Lung (tissue), 11 donors: ENCODE measurements at regions not wholly inside any gene's neighbourhood (a gene's known extent, or its start where the extent isn't known, plus 50 kb on each side); places are given as distances from the start of the nearest gene placed in this dataset.

Experiments
- ATAC-seq: fragments of 200-7000 bp; cut with Tn5 transposase; one replicate; pipeline ENCODE4 v1.9.1; 2020; ENCODE audit warnings: moderate number of reproducible peaks; ENCODE audit not compliant: insufficient read depth, low FRiP score
- DNase-seq, 3 donors: peaks; one replicate each; pipeline ENCODE4 v3.0.0-alpha.2; 2013 to 2017
- H3K27ac ChIP-seq, 2 donors: one replicate each; pipeline ENCODE4 v1.5.1; 2013; ENCODE audit warnings: mild to moderate bottlenecking in 2 of 2, moderate library complexity in 2 of 2, control low read depth in 1 of 2, inconsistent platforms in 1 of 2, low read depth in 1 of 2, low read length in 1 of 2
- H3K27me3 ChIP-seq, 3 donors: one replicate each; pipeline ENCODE4 v1.5.1; 2013; ENCODE audit warnings: low read length in 2 of 3; ENCODE audit not compliant: control insufficient read depth in 3 of 3, insufficient read depth in 3 of 3
- H3K36me3 ChIP-seq, 4 donors: one replicate each; pipeline ENCODE4 v1.5.1; 2013; ENCODE audit warnings: low read length in 4 of 4, mild to moderate bottlenecking in 1 of 4, moderate library complexity in 1 of 4; ENCODE audit not compliant: control insufficient read depth in 4 of 4, insufficient read depth in 4 of 4
- H3K4me1 ChIP-seq, 5 donors: one replicate each; pipeline ENCODE4 v1.5.1; 2013; ENCODE audit warnings: low read length in 5 of 5, mild to moderate bottlenecking in 2 of 5, moderate library complexity in 1 of 5; ENCODE audit not compliant: control insufficient read depth in 5 of 5, insufficient read depth in 5 of 5
- H3K4me3 ChIP-seq: one replicate; pipeline ENCODE4 v1.5.1; 2013; ENCODE audit warnings: mild to moderate bottlenecking, control low read depth, moderate library complexity
- H3K9ac ChIP-seq, 2 donors: one replicate each; pipeline ENCODE4 v1.5.1; 2013; ENCODE audit warnings: low read length in 2 of 2, control low read depth in 1 of 2; ENCODE audit not compliant: insufficient read depth in 1 of 2
- H3K9me3 ChIP-seq, 4 donors: one replicate each; pipeline ENCODE4 v1.5.1; 2013; ENCODE audit warnings: low read length in 3 of 4, mild to moderate bottlenecking in 1 of 4, moderate library complexity in 1 of 4; ENCODE audit not compliant: control insufficient read depth in 4 of 4, insufficient read depth in 3 of 4
- WGBS, 2 donors: extraction: QIAGEN DNeasy Blood & Tissue Kit; methylation state at CpG; one replicate each; pipeline ENCODE4 v1.1.7; 2013; 5-methylcytosine and 5-hydroxymethylcytosine counted together
- TF ChIP-seq, protein P1 (sequence below): IDR thresholded peaks from 2 replicates; pipeline ENCODE4 v1.5.1; 2012; ENCODE audit warnings: mild to moderate bottlenecking; ENCODE audit errors: control extremely low read depth, extremely low read depth
- donor health status: control.
- donor health status: control.
- donor health status: Bipolar disorder and iron deficiency.
- donor health status: healthy.
- donor health status: DM: yes; HTN: yes; CAD: no.

DNA sequence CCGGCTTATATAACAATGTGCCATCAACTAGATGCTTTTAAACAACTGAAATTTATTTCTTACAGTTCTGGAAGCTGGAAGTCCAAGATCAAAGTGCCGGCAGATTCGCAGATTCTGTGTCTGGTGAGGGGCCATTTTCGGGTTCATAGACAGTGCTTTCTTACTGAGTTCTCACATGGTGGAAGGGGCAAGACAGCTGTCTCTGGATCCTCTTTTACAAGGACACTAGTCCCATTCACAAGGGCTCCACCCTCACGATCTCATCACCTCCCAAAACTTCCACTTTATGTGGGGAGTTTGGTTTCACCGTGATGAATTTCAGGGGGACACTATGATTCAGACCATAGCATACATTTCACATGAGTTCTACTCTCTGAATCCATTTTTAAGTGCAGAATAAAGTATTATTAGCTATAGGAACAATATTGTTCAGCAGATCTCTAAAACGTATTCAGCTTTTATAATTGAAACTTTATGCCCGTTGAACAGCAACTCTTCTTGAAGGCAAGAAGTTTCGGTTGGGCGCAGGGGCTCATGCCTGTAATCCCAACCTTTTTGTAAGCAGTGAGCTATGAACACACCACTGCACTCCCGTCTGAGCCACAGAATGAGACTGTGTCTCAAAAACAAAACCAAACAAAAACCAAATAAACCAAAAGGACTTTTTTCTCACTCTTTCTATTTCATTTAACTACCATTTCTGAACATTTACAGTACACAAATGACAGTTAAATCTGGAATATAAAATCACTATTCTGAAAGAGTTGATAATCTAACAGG is 502.8 kb downstream of the CMPK2 start:
- Histone ChIP-seq H3K27ac (no peak overlapping the region), H3K36me3 (no peaks in the 10 kb centered on the region), H3K27me3 (peaks cover 0 to 2% (median 0%) of the 10 kb centered on the region in 3 donors), H3K4me3 (no peak overlapping the region), H3K9ac (no peak overlapping the region), H3K9me3 (peaks cover 0 to 5% (median 0%) of the 10 kb centered on the region in 4 donors), H3K4me1 (no peaks in the 10 kb centered on the region)
- ATAC-seq: no peak
- TF ChIP-seq, protein P1, sequence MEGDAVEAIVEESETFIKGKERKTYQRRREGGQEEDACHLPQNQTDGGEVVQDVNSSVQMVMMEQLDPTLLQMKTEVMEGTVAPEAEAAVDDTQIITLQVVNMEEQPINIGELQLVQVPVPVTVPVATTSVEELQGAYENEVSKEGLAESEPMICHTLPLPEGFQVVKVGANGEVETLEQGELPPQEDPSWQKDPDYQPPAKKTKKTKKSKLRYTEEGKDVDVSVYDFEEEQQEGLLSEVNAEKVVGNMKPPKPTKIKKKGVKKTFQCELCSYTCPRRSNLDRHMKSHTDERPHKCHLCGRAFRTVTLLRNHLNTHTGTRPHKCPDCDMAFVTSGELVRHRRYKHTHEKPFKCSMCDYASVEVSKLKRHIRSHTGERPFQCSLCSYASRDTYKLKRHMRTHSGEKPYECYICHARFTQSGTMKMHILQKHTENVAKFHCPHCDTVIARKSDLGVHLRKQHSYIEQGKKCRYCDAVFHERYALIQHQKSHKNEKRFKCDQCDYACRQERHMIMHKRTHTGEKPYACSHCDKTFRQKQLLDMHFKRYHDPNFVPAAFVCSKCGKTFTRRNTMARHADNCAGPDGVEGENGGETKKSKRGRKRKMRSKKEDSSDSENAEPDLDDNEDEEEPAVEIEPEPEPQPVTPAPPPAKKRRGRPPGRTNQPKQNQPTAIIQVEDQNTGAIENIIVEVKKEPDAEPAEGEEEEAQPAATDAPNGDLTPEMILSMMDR: no peak
- no peak for DNase-seq
- 81 to 88% methylated on average over 11 of the region's 11 CpGs for WGBS, 2 donors

GRCh38 chr2:6368281-6368680 is 497.4 kb downstream of the CMPK2 start:
- H3K4me1 ChIP-seq: no peaks in the 10 kb centered on the region
- H3K36me3 ChIP-seq: no peaks in the 10 kb centered on the region
- H3K4me3 ChIP-seq: no peak overlapping the region
- ATAC-seq: no peak
- H3K27me3 ChIP-seq: peaks cover 0 to 2% (median 0%) of the 10 kb centered on the region in 3 donors
- TF ChIP-seq, protein P1: no peak
- H3K9me3 ChIP-seq: no peaks in the 10 kb centered on the region
- DNase-seq: peak in 1 of 3 donors; percentile 21
- WGBS, 2 donors: 88 to 89% methylated on average over 2 of the region's 2 CpGs
- no peak overlapping the region for H3K9ac ChIP-seq
- no peak overlapping the region for H3K27ac ChIP-seq

DNA sequence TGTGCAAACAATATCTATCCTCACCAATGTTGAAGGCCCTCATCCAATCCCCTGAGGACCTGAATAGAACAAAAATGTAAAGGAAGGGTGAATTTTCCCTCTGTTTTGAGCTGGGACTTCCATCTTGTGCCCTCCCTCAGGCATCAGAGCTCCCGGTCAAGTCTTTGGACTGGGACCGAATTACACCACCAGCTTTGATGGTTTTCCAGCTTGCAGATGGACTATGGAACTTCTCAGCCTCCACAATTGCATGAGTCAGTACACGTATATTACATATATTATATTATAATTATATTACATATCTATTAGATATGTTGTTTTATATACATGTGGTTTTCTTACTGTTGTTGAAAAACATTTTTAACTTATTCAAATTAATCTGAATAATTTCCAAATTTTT is 496.4 kb downstream of the CMPK2 start:
- Histone ChIP-seq H3K27me3 (peaks cover 0 to 2% (median 0%) of the 10 kb centered on the region in 3 donors), H3K9ac (no peak overlapping the region), H3K9me3 (no peaks in the 10 kb centered on the region), H3K4me3 (no peak overlapping the region), H3K36me3 (no peaks in the 10 kb centered on the region), H3K4me1 (no peaks in the 10 kb centered on the region), H3K27ac (no peak overlapping the region)
- 91 to 92% methylated on average over 3 of the region's 3 CpGs for WGBS, 2 donors
- no peak for ATAC-seq
- DNase-seq: no peak
- TF ChIP-seq, protein P1: no peak
